Kidney epithelial cell (primary cell): ENCODE measurements at regions not wholly inside any gene's neighbourhood (a gene's known extent, or its start where the extent isn't known, plus 50 kb on each side); places are given as distances from the start of the nearest gene placed in this dataset.

ENCODE experiments used
- DNase-seq: peaks from one replicate; pipeline ENCODE4 v3.0.0-alpha.2; 2010; ENCODE audit warnings: low read depth
- H3K27me3 ChIP-seq: 2 replicates; pipeline ENCODE4 v1.6.0; 2011; ENCODE audit warnings: low read length; ENCODE audit not compliant: control insufficient read depth, insufficient read depth
- H3K36me3 ChIP-seq: 2 replicates; pipeline ENCODE4 v1.5.1; 2011; ENCODE audit warnings: low read length; ENCODE audit not compliant: control insufficient read depth, insufficient read depth
- H3K4me3 ChIP-seq: 2 replicates; pipeline ENCODE4 v1.5.1; 2011; ENCODE audit warnings: low read depth, mild to moderate bottlenecking, control low read depth, low read length
- TF ChIP-seq, protein P1 (sequence below): IDR thresholded peaks from 2 replicates; pipeline ENCODE4 v1.5.1; 2011; ENCODE audit warnings: mild to moderate bottlenecking, moderate library complexity, low read length, control low read depth, inconsistent platforms; ENCODE audit not compliant: insufficient read depth, poor library complexity, severe bottlenecking

DNA sequence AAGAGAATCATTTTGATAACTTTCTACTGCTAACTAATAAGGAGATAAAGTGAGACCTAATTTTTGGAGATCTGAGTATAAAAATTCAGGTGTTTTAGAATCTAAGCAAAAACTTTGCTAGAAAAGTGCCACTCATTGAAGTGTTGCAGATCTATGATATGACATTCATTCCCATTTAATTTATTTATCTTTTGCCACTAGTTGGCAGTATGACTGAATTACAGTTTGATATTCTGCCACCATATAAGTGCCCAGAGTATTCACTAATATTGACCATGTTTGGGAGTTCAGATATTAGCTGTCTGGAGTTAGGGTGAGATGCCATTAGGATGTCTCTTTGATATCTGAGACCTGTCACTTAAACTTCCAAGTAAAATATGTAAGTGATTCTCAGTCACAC is 251.3 kb upstream of the GBE1 start:
- no peak for DNase-seq
- H3K36me3 ChIP-seq, result no peaks in the 10 kb centered on the region
- no peaks in the 10 kb centered on the region for H3K27me3 ChIP-seq
- TF ChIP-seq, protein P1, sequence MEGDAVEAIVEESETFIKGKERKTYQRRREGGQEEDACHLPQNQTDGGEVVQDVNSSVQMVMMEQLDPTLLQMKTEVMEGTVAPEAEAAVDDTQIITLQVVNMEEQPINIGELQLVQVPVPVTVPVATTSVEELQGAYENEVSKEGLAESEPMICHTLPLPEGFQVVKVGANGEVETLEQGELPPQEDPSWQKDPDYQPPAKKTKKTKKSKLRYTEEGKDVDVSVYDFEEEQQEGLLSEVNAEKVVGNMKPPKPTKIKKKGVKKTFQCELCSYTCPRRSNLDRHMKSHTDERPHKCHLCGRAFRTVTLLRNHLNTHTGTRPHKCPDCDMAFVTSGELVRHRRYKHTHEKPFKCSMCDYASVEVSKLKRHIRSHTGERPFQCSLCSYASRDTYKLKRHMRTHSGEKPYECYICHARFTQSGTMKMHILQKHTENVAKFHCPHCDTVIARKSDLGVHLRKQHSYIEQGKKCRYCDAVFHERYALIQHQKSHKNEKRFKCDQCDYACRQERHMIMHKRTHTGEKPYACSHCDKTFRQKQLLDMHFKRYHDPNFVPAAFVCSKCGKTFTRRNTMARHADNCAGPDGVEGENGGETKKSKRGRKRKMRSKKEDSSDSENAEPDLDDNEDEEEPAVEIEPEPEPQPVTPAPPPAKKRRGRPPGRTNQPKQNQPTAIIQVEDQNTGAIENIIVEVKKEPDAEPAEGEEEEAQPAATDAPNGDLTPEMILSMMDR, result peak; percentile 31
- H3K4me3 ChIP-seq, result no peak overlapping the region

DNA sequence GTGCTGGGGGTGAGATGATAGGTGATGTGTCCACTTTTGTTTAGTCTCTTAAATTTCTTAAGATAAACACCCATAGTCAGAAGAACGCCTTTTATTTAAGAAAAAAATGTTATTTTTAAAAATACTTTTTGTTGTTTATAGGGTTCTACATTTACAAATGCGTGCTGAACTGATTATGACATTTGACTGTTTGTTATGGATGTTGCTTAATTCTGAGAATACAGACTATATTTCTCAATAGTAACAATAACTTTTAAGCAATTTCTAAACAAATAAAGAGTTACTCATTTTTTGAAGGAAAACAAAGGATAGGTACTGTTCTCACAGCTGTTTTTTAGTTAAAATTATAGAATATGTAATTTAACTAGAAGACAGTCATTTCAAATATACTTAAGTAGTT is 249.9 kb upstream of the GBE1 start:
- TF ChIP-seq, protein P1, result no peak
- no peaks in the 10 kb centered on the region for H3K27me3 ChIP-seq
- no peaks in the 10 kb centered on the region for H3K36me3 ChIP-seq
- H3K4me3 ChIP-seq, result no peak overlapping the region
- DNase-seq, result no peak

DNA sequence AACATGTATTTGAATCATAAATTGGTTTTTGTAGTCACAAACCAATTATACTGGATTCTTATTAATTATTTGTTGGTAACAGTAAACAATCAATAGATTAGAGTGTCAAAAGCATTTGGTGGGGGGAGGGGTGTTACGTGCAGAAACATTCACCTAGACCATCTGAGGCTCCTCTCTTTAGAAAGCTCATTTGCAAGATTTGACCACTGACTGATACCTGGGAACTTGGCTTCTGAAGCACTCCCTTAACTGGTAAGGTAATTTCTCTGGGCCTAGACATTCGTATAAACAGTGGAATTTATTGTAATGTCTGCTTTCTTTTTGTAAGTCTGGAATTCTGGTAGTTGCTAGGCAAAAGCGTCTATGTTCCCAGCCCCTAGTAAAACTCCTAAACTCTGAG is 243.8 kb upstream of the GBE1 start:
- Histone ChIP-seq H3K4me3 (no peak overlapping the region), H3K36me3 (no peaks in the 10 kb centered on the region), H3K27me3 (no peaks in the 10 kb centered on the region)
- TF ChIP-seq, protein P1, result no peak
- DNase-seq, result no peak

DNA sequence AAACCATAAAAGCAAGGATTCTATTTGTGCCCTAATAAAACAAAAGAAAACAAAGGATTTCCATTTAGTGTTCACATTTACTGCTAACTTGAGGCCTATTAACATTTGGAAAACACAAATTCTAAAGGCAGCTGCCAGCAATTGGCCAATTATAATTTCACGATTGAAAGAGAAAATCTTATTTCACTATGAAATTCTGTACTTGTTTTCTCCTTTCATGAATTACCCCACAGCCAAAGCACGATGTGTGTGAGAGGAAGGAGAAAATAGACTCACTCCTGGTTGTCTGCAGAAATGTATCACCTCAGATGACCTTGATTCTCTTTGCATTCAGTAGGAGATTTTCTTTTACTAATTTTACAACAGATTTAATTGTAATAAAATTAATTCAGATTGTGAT is 242.8 kb upstream of the GBE1 start:
- DNase-seq, result no peak
- Histone ChIP-seq H3K27me3 (no peaks in the 10 kb centered on the region), H3K36me3 (no peaks in the 10 kb centered on the region), H3K4me3 (no peak overlapping the region)
- TF ChIP-seq, protein P1, result no peak

DNA sequence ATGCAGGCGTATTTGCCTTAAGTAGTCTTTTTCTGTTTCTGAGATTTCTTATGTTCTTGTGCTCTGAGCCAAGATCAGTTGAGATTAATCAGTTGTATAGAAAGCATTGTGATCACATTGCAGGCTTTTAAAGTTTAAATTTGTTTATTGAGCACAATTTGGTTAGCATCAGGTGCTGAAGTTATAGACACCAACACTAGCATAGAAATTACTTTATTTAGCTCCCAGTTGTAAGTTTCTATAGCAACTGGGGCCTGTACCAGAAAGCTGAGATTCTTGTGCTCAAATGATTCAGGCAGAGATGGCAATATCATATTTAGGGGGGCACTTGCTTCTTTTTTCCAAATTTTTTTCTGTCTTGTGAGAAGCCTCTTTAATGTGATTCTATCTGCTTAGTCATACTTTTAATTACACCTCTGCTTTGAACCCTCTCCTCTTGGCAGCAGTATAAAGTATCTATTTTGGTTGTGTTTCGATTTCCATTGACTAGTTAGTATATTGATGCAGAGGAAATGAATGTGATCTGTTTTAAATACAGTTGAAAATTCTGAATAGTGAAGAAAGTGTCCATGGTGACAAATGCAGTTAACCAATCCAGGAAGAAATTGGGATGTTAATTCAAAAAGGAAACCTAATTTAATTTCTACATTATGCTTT is 241.7 kb upstream of the GBE1 start:
- DNase-seq, result no peak
- TF ChIP-seq, protein P1, result no peak
- H3K4me3 ChIP-seq, result no peak overlapping the region

DNA sequence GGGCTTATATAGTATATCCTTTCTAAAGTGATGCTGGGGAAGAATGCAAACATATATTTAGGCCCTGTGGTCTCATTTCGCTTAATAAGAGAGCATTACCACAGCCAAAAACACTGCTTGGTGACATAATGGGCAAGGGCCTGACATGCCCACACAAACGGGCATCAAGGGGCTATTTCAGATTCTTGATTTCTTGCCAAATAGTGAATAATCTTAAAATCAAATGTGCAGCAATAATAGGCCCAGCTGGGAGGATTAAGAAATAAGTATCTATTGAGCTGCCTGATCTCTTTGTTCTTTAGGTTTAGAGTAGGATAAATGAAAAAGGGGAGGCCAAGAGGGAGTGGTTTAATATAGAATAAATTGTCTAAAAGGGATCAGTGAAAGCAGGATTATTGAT is 241.0 kb upstream of the GBE1 start:
- Histone ChIP-seq H3K4me3 (no peak overlapping the region), H3K36me3 (no peaks in the 10 kb centered on the region), H3K27me3 (no peaks in the 10 kb centered on the region)
- TF ChIP-seq, protein P1, result no peak
- DNase-seq, result no peak

More for the DNA sequence above, 241.7 kb upstream of the GBE1 start:
- no peaks in the 10 kb centered on the region for H3K27me3 ChIP-seq
- H3K36me3 ChIP-seq, result no peaks in the 10 kb centered on the region
